ENCODE measurements at regions not wholly inside any gene's neighbourhood (a gene's known extent, or its start where the extent isn't known, plus 50 kb on each side); places are given as distances from the start of the nearest gene placed in this dataset.

- TF ChIP-seq, protein P1, sequence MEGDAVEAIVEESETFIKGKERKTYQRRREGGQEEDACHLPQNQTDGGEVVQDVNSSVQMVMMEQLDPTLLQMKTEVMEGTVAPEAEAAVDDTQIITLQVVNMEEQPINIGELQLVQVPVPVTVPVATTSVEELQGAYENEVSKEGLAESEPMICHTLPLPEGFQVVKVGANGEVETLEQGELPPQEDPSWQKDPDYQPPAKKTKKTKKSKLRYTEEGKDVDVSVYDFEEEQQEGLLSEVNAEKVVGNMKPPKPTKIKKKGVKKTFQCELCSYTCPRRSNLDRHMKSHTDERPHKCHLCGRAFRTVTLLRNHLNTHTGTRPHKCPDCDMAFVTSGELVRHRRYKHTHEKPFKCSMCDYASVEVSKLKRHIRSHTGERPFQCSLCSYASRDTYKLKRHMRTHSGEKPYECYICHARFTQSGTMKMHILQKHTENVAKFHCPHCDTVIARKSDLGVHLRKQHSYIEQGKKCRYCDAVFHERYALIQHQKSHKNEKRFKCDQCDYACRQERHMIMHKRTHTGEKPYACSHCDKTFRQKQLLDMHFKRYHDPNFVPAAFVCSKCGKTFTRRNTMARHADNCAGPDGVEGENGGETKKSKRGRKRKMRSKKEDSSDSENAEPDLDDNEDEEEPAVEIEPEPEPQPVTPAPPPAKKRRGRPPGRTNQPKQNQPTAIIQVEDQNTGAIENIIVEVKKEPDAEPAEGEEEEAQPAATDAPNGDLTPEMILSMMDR (IDR thresholded peaks at IDR 0.05): no peak
- H3K4me1 ChIP-seq: no peaks in the 10 kb centered on the region
- H3K4me3 ChIP-seq: no peak overlapping the region
- no peak overlapping the region for H3K27ac ChIP-seq
- ATAC-seq: no peak
- intact Hi-C loops (cut with DNase I): loop anchor here (10.0 kb wide), 1 partner anchor 915 kb away; no protein-coding TSS in a partner anchor
- no peaks in the 10 kb centered on the region for H3K27me3 ChIP-seq (ENCODE audit: low read depth)
- no peaks in the 10 kb centered on the region for H3K36me3 ChIP-seq
- no peak for DNase-seq
- H3K9me3 ChIP-seq: no peaks in the 10 kb centered on the region
These were observed 81.7 kb upstream of the GIMD1 start for GRCh38 chr4:106450249-106450648.

- Histone ChIP-seq H3K36me3 (no peaks in the 10 kb centered on the region), H3K4me3 (no peak overlapping the region), H3K27ac (no peak overlapping the region), H3K9me3 (no peaks in the 10 kb centered on the region), H3K4me1 (no peaks in the 10 kb centered on the region), H3K27me3 (ENCODE audit: low read depth) (no peaks in the 10 kb centered on the region)
- ATAC-seq (no peak), DNase-seq (no peak)
- intact Hi-C loops (cut with DNase I): no loop called here
- TF ChIP-seq, protein P1 (IDR thresholded peaks at IDR 0.05): no peak
These were observed 76.0 kb upstream of the GIMD1 start for GRCh38 chr4:106444557-106444956.

DNA sequence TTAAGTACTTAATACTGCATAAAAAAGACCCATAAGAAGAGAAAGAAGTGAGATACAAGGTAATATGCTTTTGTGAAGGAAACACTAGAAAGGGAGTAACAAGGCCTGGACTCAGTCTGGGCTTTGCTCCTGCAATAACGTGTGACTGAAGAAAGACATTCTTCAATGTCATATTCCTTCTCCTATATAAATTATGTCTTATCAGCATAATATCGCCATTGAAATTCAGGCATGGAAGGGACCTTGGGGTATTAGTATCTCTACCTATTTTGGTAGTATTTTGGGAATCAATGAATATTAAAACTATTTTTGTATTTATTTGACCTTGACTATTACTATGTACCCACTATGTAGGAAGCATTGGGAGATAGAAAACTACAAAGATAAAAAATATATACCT is 62.2 kb upstream of the GIMD1 start:
- H3K36me3 ChIP-seq: no peaks in the 10 kb centered on the region
- TF ChIP-seq, protein P1 (IDR thresholded peaks at IDR 0.05): no peak
- ATAC-seq (no peak), DNase-seq (no peak)
- no peaks in the 10 kb centered on the region for H3K27me3 ChIP-seq (ENCODE audit: low read depth)
- no peak overlapping the region for H3K4me3 ChIP-seq
- no peak overlapping the region for H3K27ac ChIP-seq
- intact Hi-C loops (cut with DNase I): no loop called here
- H3K4me1 ChIP-seq: no peaks in the 10 kb centered on the region
- H3K9me3 ChIP-seq: no peaks in the 10 kb centered on the region

DNA sequence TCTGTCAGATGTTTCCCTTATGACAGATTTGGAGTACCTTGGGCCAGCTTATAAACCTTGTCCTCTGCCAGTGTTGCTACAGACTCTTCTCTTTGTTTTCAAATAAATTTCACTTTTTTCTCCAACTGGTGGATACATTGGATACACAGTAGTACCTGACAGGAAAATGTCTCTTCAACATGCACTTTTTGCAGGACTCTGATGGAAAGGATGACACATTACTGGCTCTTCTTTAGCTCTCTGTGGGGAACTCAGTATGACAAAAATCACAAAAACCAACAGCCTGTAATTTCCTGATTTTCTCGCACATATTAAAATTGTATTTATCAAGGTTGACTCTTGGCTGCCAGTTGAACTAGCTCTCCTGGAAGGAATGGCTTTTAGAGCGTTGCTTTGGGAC is 61.3 kb upstream of the GIMD1 start:
- Histone ChIP-seq H3K27me3 (ENCODE audit: low read depth) (no peaks in the 10 kb centered on the region), H3K4me1 (no peaks in the 10 kb centered on the region), H3K9me3 (no peaks in the 10 kb centered on the region), H3K36me3 (no peaks in the 10 kb centered on the region), H3K27ac (no peak overlapping the region), H3K4me3 (no peak overlapping the region)
- intact Hi-C loops (cut with DNase I): no loop called here
- DNase-seq (no peak), ATAC-seq (no peak)
- TF ChIP-seq, protein P1 (IDR thresholded peaks at IDR 0.05): no peak

GRCh38 chr4:106426069-106426468 is 57.5 kb upstream of the GIMD1 start:
- DNase-seq (no peak), ATAC-seq (no peak)
- H3K36me3 ChIP-seq: no peaks in the 10 kb centered on the region
- no peaks in the 10 kb centered on the region for H3K27me3 ChIP-seq (ENCODE audit: low read depth)
- intact Hi-C loops (cut with DNase I): no loop called here
- TF ChIP-seq, protein P1 (IDR thresholded peaks at IDR 0.05): no peak
- no peak overlapping the region for H3K4me3 ChIP-seq
- H3K4me1 ChIP-seq: no peaks in the 10 kb centered on the region
- no peak overlapping the region for H3K27ac ChIP-seq
- no peaks in the 10 kb centered on the region for H3K9me3 ChIP-seq

DNA sequence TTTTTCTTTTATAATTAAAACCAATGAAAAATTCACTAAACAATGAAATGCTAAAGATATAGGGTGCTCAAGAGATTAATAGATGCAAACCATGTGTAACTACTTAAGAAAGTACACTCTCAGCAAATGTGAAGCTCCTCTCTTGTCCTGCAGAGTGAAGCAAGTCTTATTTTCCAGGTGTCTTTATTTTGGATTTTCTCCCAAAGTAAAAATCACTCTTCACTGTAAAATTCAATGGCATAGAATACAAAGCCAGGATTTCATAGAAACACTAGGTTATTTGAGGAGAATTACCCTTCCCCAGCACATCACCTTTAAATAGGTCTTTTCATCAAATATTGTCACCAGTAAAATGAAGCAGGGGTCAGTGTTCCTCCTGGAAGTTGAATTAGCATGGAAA is 57.0 kb upstream of the GIMD1 start:
- Histone ChIP-seq H3K36me3 (no peaks in the 10 kb centered on the region), H3K27me3 (ENCODE audit: low read depth) (no peaks in the 10 kb centered on the region), H3K27ac (no peak overlapping the region), H3K9me3 (no peaks in the 10 kb centered on the region), H3K4me1 (no peaks in the 10 kb centered on the region), H3K4me3 (no peak overlapping the region)
- TF ChIP-seq, protein P1 (IDR thresholded peaks at IDR 0.05): no peak
- intact Hi-C loops (cut with DNase I): no loop called here
- DNase-seq (no peak), ATAC-seq (no peak)
